ENCODE measurements at regions not wholly inside any gene's neighbourhood (a gene's known extent, or its start where the extent isn't known, plus 50 kb on each side); places are given as distances from the start of the nearest gene placed in this dataset.

- TF ChIP-seq POLR2A (IDR thresholded peaks at IDR 0.05) (no peak), POLR2AphosphoS5 (IDR thresholded peaks at IDR 0.05) (no peak)
Measured at GRCh38 chr17:70603226-70603625, 433.9 kb downstream of the KCNJ2 start.
